ENCODE measurements at regions not wholly inside any gene's neighbourhood (a gene's known extent, or its start where the extent isn't known, plus 50 kb on each side); places are given as distances from the start of the nearest gene placed in this dataset.

DNA sequence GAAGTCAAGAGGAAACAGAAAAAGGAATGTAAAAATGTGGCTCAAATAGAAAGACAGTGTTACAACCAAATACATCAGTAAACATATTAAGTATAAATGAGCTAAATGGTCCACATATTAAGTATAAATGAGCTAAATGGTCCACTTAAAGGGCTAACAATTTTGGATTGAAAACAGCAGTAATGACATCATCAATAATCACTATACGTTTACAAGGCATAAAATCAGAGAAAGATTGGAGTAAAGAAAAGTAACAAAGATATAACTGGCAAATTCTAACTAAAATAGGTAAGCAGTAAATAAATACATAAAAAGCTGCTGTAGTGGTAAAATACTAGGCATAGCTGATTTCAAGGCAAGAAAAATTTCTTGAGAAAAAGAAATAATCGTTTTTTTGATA, 1298.4 kb upstream of the CELF2 start:
- peaks cover 9% of the 10 kb centered on the region for H3K9me3 Mint-ChIP-seq
- no peaks in the 10 kb centered on the region for H3K36me3 Mint-ChIP-seq
- no peak overlapping the region for H3K4me3 Mint-ChIP-seq
- DNase-seq (ENCODE audit: low spot score in 2 of 2) (no peak), ATAC-seq (ENCODE audit: low read depth) (no peak)
- no peak overlapping the region for H3K27ac Mint-ChIP-seq
- H3K4me1 Mint-ChIP-seq, result no peaks in the 10 kb centered on the region
- H3K27me3 Mint-ChIP-seq, result no peaks in the 10 kb centered on the region

DNA sequence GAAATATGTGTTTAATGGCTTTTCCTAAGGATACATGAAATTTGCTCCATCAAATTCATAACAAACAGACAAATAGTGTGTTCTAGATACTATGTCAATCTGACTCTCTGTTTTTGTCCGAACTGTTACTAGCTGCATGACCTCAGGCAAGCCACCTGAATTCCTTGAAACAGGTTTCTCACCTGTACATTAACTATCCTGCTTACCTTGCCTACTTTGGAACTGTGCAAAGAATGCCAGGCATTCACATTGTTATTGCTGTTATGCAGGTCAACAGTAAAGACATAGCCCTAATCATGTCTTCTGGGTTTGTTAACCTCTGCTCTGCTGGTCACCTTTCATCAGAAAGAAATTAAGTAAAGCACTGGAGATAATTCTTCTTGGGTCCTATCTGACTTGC, 1283.9 kb upstream of the CELF2 start:
- no peak for DNase-seq (ENCODE audit: low spot score in 2 of 2)
- Mint-ChIP-seq H3K27ac (no peak overlapping the region), H3K4me1 (no peaks in the 10 kb centered on the region), H3K27me3 (no peaks in the 10 kb centered on the region), H3K9me3 (peaks cover 1% of the 10 kb centered on the region), H3K36me3 (no peaks in the 10 kb centered on the region), H3K4me3 (no peak overlapping the region)
- ATAC-seq (ENCODE audit: low read depth), result no peak

DNA sequence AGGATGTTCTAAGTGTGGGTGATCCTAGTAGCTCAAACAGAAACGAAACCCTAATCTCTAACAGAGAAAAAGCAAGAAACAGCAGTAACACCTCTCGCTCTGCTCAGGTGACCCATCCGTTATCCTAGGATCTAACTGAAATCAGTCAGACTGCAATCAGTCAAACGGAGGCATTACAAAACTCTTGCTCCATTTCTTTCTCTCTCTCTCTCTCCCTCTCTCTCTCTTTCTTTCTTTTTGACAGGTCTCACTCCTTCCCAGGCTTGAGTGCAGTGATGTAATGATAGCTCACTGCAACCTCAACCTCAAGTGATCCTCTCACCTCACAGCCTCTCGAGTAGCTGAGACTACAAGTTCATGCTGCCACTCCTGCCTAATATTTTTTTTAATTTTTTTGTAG, 1283.5 kb upstream of the CELF2 start:
- peaks cover 1% of the 10 kb centered on the region for H3K9me3 Mint-ChIP-seq
- no peak overlapping the region for H3K27ac Mint-ChIP-seq
- no peak for ATAC-seq (ENCODE audit: low read depth)
- no peak overlapping the region for H3K4me3 Mint-ChIP-seq
- no peaks in the 10 kb centered on the region for H3K36me3 Mint-ChIP-seq
- no peaks in the 10 kb centered on the region for H3K27me3 Mint-ChIP-seq
- H3K4me1 Mint-ChIP-seq, result no peaks in the 10 kb centered on the region
- DNase-seq (ENCODE audit: low spot score in 2 of 2), result no peak

DNA sequence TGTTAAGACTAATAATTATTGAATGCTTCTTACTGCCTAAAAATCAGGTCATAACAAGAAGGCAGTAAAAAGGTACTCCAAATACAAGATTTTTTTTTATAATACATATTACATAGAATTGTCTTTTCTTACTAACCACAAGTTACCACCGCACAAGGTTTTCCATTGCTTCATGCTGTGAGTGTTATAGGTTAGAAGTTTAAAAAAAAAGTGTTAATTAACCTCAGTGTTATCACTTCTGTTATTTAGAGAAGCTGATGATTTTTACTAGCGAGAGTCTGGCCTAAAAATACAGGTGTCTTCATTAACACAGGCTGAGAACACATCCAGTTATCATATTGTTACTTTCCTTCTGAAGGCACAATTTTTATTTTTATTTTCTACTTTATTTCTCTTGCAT, 1281.9 kb upstream of the CELF2 start:
- no peak overlapping the region for H3K27ac Mint-ChIP-seq
- ATAC-seq (ENCODE audit: low read depth) (no peak), DNase-seq (ENCODE audit: low spot score in 2 of 2) (no peak)
- H3K4me1 Mint-ChIP-seq, result no peaks in the 10 kb centered on the region
- no peaks in the 10 kb centered on the region for H3K27me3 Mint-ChIP-seq
- H3K9me3 Mint-ChIP-seq, result peaks cover 1% of the 10 kb centered on the region
- no peaks in the 10 kb centered on the region for H3K36me3 Mint-ChIP-seq
- no peak overlapping the region for H3K4me3 Mint-ChIP-seq

DNA sequence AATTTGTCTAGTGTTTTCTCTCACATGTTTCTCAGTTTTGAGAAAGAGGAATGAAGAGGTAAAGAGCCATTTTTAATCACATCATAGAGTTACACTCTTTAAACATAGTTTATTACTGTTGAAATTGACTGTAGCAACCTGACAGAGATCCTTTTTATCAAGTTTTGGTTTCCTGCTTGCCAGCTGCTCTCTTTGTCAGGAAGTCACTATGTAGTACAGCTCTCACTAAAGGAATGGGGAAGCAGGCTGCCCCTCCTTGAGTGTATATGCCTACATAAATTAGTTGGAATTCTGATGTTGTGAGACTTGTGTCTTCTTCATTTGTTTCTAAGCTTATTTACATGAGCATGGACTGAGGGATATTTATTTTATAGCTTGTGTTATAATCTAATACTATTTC, 1274.0 kb upstream of the CELF2 start:
- H3K27me3 Mint-ChIP-seq, result no peaks in the 10 kb centered on the region
- no peak overlapping the region for H3K4me3 Mint-ChIP-seq
- no peak for DNase-seq (ENCODE audit: low spot score in 2 of 2)
- H3K36me3 Mint-ChIP-seq, result no peaks in the 10 kb centered on the region
- H3K4me1 Mint-ChIP-seq, result no peaks in the 10 kb centered on the region
- H3K9me3 Mint-ChIP-seq, result peaks cover 3% of the 10 kb centered on the region
- ATAC-seq (ENCODE audit: low read depth), result no peak
- no peak overlapping the region for H3K27ac Mint-ChIP-seq

DNA sequence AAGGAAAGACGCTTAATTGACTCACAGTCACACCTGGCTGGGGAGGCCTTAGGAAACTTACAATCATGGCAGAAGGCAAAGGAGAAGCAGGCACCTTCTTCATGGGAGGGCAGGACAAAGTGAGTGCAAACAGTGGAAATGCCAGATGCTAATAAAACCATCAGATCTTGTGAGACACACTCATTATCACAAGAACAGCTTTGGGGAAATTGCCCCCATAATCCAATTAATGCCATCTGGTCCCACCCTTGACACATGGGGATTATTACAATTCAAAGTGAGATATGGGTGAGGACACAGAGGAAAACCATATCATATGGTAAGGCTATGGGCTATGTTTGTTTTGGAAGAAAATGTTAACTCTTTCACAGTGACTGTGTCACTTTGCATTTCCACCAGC, 1272.5 kb upstream of the CELF2 start:
- Mint-ChIP-seq H3K4me1 (no peaks in the 10 kb centered on the region), H3K27ac (no peak overlapping the region), H3K9me3 (peaks cover 3% of the 10 kb centered on the region), H3K27me3 (no peaks in the 10 kb centered on the region), H3K36me3 (no peaks in the 10 kb centered on the region), H3K4me3 (no peak overlapping the region)
- ATAC-seq (ENCODE audit: low read depth) (no peak), DNase-seq (ENCODE audit: low spot score in 2 of 2) (no peak)

DNA sequence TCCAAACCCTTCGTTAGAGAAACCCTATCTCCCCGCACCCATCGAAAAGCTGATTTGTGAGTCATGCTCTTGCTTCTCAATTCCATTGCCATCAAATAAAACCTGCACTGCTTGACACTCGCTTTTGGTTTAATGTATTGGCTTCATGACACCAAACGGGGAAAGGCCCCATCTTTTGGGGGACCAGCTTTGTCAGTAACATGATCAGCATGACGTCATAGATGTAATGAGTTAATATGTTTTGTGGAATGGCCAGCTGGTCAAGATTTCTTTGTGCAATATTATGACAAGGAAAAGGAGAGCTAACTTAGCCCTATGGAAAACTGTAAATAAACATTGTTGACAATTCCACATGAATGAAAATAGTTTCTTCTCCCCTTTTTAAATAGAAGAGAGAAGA, 1260.5 kb upstream of the CELF2 start:
- Mint-ChIP-seq H3K36me3 (no peaks in the 10 kb centered on the region), H3K27ac (no peak overlapping the region), H3K27me3 (no peaks in the 10 kb centered on the region), H3K4me3 (no peak overlapping the region), H3K9me3 (peaks cover 2% of the 10 kb centered on the region), H3K4me1 (no peaks in the 10 kb centered on the region)
- no peak for ATAC-seq (ENCODE audit: low read depth)
- no peak for DNase-seq (ENCODE audit: low spot score in 2 of 2)

DNA sequence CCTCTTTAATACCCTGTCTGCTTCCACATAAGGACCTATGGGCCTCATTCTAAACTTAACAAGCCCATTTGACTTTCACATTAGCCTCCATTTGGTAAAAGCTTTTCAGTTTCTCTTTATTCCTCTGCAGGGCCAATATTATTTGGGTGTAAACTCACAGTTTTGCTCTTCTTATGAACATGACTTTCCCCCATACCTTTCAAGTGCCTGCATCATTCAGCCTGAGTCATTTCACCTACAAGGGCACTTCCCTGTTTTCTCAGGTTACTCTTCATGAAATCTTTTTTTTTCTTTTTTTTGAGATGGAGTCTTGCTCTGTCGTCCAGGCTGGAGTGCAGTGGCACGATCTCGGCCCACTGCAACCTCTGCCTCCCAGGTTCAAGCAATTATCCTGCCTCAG, 1258.1 kb upstream of the CELF2 start:
- Mint-ChIP-seq H3K36me3 (no peaks in the 10 kb centered on the region), H3K9me3 (peaks cover 2% of the 10 kb centered on the region), H3K4me1 (no peaks in the 10 kb centered on the region), H3K27ac (no peak overlapping the region), H3K27me3 (no peaks in the 10 kb centered on the region), H3K4me3 (no peak overlapping the region)
- ATAC-seq (ENCODE audit: low read depth) (no peak), DNase-seq (ENCODE audit: low spot score in 2 of 2) (no peak)

DNA sequence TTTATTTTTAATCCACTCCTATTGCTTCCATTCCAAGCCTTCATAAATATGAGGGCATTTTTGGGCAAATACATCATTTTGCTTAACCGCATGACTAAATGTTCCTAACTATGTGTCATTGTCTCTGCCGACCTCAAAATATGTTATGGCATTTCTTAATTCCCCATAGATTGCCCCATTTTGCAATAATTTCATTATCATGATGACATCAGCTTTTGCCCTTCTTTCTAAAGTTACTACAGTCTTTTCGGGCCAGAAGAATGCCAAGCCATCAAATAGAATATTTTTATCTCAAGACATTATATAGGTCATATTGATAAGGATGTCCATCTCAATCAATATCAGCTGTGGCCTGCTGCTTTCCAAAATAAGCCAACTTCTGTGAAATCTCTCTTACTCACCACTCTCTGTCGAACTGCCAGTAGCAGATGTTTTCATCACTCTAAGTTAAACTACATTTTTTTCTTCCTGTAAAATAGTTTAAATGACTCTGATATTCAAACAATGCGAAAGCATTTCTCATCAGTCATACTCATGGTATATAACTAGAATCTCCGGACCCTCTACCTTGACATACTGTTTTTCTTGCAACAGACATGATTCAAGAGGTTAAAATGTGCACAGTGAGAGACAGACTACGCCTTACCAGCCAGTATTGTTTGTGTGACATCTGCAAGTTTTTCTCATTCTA, 1254.6 kb upstream of the CELF2 start:
- no peaks in the 10 kb centered on the region for H3K36me3 Mint-ChIP-seq
- no peak overlapping the region for H3K4me3 Mint-ChIP-seq
- ATAC-seq (ENCODE audit: low read depth), result no peak
- DNase-seq (ENCODE audit: low spot score in 2 of 2), result no peak
- no peaks in the 10 kb centered on the region for H3K4me1 Mint-ChIP-seq
- peaks cover 2% of the 10 kb centered on the region for H3K9me3 Mint-ChIP-seq
- no peaks in the 10 kb centered on the region for H3K27me3 Mint-ChIP-seq
- no peak overlapping the region for H3K27ac Mint-ChIP-seq

DNA sequence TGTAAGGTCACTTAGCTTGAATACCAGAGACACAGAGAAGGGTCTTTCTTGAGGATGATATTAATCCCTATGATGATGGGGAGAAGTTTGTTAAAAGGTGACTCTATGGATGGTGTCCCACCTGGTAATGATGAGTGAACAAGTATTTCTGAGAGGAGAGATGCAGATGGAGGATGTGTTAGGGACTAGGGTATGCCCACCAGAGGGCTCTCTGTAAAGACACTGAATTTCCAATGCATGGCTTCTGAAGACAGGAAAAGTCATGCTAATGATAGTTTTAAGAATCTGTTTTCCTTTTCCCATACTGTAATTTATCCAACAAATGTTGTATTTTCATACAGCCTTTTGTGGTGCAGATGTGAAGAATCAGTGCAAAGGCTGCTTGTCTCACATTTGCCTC, 1250.9 kb upstream of the CELF2 start:
- no peak for ATAC-seq (ENCODE audit: low read depth)
- Mint-ChIP-seq H3K4me3 (no peak overlapping the region), H3K9me3 (peaks cover 2% of the 10 kb centered on the region), H3K36me3 (no peaks in the 10 kb centered on the region), H3K27ac (no peak overlapping the region), H3K4me1 (no peaks in the 10 kb centered on the region), H3K27me3 (no peaks in the 10 kb centered on the region)
- no peak for DNase-seq (ENCODE audit: low spot score in 2 of 2)

DNA sequence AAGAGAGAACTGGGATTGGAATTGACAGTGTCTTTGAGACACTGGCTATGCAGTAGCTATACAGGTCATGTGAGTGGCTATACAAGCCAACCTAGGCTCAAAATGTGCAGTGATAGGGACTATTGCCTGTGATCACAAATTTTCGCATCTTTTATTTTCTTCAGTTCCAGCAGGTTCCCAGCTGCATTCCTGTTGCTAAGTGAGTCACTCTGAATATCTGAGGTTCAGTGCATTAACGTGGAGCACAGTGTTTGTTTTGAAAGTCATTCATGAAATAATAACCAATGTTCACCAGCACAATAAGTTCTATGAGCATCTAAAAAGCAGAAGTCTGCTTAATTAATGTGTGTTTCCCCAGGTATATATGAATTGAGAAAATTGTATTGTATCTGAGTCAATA, 1236.0 kb upstream of the CELF2 start:
- Mint-ChIP-seq H3K4me1 (no peaks in the 10 kb centered on the region), H3K4me3 (no peak overlapping the region), H3K27ac (no peak overlapping the region), H3K36me3 (no peaks in the 10 kb centered on the region), H3K9me3 (peaks cover 4% of the 10 kb centered on the region), H3K27me3 (no peaks in the 10 kb centered on the region)
- ATAC-seq (ENCODE audit: low read depth) (no peak), DNase-seq (ENCODE audit: low spot score in 2 of 2) (no peak)

DNA sequence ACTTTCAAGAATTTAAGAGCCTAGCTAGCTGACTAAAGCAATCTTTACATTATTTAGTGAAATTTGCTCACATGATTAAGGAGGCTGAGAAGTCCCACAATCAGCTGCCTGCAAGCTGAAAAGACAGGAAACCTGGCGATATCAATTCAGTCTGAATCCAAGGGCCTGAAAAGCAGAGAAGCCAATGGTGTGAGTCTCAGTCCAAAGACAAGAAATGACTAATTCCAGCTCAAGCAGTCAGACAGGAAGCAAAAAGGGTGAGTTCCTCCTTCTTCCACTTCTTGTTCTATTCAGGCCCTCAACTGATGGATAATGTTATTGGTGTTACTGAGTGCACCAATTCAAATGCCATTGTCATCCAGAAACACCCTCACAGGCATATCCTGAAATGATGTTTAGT, 1231.6 kb upstream of the CELF2 start:
- Mint-ChIP-seq H3K9me3 (peaks cover 2% of the 10 kb centered on the region), H3K27ac (no peak overlapping the region), H3K4me1 (no peaks in the 10 kb centered on the region), H3K36me3 (no peaks in the 10 kb centered on the region), H3K27me3 (no peaks in the 10 kb centered on the region), H3K4me3 (no peak overlapping the region)
- ATAC-seq (ENCODE audit: low read depth), result no peak
- DNase-seq (ENCODE audit: low spot score in 2 of 2), result no peak

DNA sequence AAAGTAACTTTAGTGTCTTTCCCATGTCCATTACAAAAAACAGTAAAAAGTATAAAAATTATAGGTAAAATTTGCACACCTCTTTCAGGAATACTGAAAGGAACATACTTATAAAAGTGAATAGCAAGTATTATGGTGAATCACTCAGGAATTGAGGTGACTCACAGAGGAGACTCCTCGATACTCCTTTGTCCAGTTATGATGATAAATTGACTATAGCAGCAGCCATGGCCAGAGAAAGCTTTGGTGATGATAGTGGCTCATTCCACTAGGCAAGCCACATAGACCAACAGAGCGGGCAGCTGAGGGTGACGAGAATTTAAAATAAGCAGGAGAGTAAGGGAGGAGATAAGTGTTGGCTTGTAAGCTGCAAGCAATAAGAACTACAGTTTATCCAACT, 1231.1 kb upstream of the CELF2 start:
- no peaks in the 10 kb centered on the region for H3K27me3 Mint-ChIP-seq
- no peak for DNase-seq (ENCODE audit: low spot score in 2 of 2)
- no peak overlapping the region for H3K27ac Mint-ChIP-seq
- H3K4me3 Mint-ChIP-seq, result no peak overlapping the region
- no peaks in the 10 kb centered on the region for H3K36me3 Mint-ChIP-seq
- no peaks in the 10 kb centered on the region for H3K4me1 Mint-ChIP-seq
- ATAC-seq (ENCODE audit: low read depth), result no peak
- H3K9me3 Mint-ChIP-seq, result peaks cover 2% of the 10 kb centered on the region

DNA sequence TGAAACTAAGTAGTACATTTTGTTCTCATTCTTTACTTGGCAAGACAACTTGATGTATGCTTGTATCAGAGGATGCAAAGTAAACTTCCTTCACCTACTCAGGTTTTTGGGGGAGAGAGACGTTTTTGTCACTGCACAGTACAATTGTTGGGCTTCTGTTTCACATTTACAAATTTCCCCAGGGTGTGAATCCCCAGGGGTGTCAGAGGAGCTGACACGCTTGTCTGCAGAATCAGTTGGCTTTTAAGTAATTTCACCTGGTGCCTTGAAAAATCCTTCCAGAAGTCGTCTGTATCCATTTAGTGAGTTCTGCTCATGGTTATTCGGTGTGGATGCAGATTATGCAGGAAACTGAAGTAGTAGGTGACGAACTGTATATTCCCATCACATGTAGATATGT, 1227.7 kb upstream of the CELF2 start:
- Mint-ChIP-seq H3K9me3 (peaks cover 2% of the 10 kb centered on the region), H3K27ac (no peak overlapping the region), H3K36me3 (no peaks in the 10 kb centered on the region), H3K27me3 (no peaks in the 10 kb centered on the region), H3K4me3 (no peak overlapping the region), H3K4me1 (no peaks in the 10 kb centered on the region)
- ATAC-seq (ENCODE audit: low read depth) (no peak), DNase-seq (ENCODE audit: low spot score in 2 of 2) (no peak)

DNA sequence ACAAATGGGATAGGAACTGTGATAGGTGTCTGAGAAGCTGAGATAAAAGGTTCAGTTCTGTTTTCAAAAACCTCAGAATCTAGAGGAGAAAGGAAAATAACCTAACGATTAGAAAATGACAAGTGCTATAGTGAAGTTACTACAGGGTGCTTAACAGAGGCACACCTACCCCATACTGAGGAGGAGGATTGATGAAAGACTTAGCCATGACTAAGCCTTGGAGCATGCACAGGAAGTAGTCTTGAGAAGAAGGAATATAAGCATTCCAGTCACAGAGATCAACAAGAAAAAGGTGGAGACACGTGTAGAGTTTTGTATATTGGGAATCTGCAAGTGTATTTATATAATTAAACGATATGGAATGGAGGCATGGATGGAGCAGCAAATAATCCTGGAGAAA, 1225.5 kb upstream of the CELF2 start:
- no peak for DNase-seq (ENCODE audit: low spot score in 2 of 2)
- no peak overlapping the region for H3K4me3 Mint-ChIP-seq
- no peaks in the 10 kb centered on the region for H3K27me3 Mint-ChIP-seq
- no peaks in the 10 kb centered on the region for H3K4me1 Mint-ChIP-seq
- peaks cover 2% of the 10 kb centered on the region for H3K9me3 Mint-ChIP-seq
- no peak overlapping the region for H3K27ac Mint-ChIP-seq
- no peaks in the 10 kb centered on the region for H3K36me3 Mint-ChIP-seq
- no peak for ATAC-seq (ENCODE audit: low read depth)

Measured in memory B cell (primary cell).